IMR-90 (cell line): ENCODE measurements at regions not wholly inside any gene's neighbourhood (a gene's known extent, or its start where the extent isn't known, plus 50 kb on each side); places are given as distances from the start of the nearest gene placed in this dataset.

ENCODE experiments used
- CEBPB ChIP-seq: IDR thresholded peaks from 2 replicates; pipeline ENCODE4 v1.6.1; 2012; ENCODE audit warnings: low read depth, low read length, improper control_type of control experiment
- CHD1 ChIP-seq: IDR thresholded peaks from 2 replicates; pipeline ENCODE4 v1.6.1; 2012; ENCODE audit warnings: low read depth, low read length, improper control_type of control experiment
- POLR2A ChIP-seq: IDR thresholded peaks from 2 replicates; pipeline ENCODE4 v1.6.1; 2012; ENCODE audit warnings: mild to moderate bottlenecking, low read depth, low read length

DNA sequence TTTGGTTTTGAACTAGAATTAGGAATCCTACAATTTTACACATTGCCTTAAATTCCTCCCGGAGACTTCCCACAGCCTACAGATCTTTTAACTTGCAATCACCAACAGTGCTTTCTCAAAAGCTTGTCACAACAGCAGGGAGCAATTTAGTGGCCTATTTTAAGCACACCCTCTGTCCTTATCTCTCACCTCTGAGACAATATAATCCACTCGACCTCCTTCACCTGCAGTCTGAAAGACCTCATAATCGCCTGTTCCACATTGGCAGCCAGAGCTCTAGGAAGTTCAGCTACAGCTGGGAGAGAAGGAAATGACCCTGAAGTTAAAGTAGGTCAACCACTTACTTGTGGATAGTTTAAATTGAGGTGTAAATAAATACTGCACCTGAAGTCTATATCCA is 249.7 kb upstream of the DLGAP1 start:
- TF ChIP-seq POLR2A (no peak), CHD1 (no peak), CEBPB (no peak)
